GM13977 (cell line): ENCODE measurements at regions not wholly inside any gene's neighbourhood (a gene's known extent, or its start where the extent isn't known, plus 50 kb on each side); places are given as distances from the start of the nearest gene placed in this dataset.

Source experiments
- DNase-seq: peaks from one replicate; pipeline ENCODE4 v3.0.0; 2012; ENCODE audit warnings: low spot score
- in situ Hi-C: fragments of 300-500 bp; cut with MboI; formaldehyde crosslinking; loops from one replicate; pipeline ENCODE4 v1.12.0; 2022; ENCODE audit warnings: low sequenced_read_pairs, low pct_unique_long_range_greater_than_20kb, mixed read lengths, inconsistent platforms; ENCODE audit not compliant: unreplicated experiment
- TF ChIP-seq, protein P1 (sequence below): IDR thresholded peaks from 2 replicates; pipeline ENCODE4 v1.5.1; 2012; ENCODE audit warnings: mild to moderate bottlenecking, control low read depth; ENCODE audit not compliant: insufficient read depth; ENCODE audit errors: extremely low read depth, missing control alignments

GRCh38 chr16:65843941-65844340 lies 522.5 kb upstream of the CDH5 start:
- TF ChIP-seq, protein P1, sequence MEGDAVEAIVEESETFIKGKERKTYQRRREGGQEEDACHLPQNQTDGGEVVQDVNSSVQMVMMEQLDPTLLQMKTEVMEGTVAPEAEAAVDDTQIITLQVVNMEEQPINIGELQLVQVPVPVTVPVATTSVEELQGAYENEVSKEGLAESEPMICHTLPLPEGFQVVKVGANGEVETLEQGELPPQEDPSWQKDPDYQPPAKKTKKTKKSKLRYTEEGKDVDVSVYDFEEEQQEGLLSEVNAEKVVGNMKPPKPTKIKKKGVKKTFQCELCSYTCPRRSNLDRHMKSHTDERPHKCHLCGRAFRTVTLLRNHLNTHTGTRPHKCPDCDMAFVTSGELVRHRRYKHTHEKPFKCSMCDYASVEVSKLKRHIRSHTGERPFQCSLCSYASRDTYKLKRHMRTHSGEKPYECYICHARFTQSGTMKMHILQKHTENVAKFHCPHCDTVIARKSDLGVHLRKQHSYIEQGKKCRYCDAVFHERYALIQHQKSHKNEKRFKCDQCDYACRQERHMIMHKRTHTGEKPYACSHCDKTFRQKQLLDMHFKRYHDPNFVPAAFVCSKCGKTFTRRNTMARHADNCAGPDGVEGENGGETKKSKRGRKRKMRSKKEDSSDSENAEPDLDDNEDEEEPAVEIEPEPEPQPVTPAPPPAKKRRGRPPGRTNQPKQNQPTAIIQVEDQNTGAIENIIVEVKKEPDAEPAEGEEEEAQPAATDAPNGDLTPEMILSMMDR = no peak
- in situ Hi-C loops = no loop called here
- no peak for DNase-seq

DNA sequence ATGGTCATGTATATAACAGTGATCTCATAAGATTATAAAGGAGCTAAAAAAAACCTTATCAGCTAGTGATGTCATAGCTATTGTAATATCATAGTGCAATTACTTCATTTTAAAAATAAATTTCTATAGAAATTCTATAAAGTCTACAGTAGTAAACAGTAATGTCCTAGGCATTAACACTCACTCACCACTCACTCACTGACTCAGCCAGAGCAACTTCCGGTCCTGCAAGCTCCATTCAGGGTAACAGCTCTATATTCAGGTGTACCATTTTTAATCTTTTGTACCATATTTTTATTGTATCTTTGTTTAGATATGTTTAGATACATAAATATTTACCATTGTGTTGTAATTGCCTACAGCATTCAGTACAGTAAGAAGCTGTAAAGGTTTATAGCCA lies 524.4 kb upstream of the CDH5 start:
- TF ChIP-seq, protein P1 = no peak

GRCh38 chr16:65838001-65838400 lies 528.5 kb upstream of the CDH5 start:
- in situ Hi-C loops = no loop called here
- TF ChIP-seq, protein P1 = no peak
- DNase-seq = no peak

More for the DNA sequence above, 524.4 kb upstream of the CDH5 start:
- no peak for DNase-seq
- in situ Hi-C loops = no loop called here

DNA sequence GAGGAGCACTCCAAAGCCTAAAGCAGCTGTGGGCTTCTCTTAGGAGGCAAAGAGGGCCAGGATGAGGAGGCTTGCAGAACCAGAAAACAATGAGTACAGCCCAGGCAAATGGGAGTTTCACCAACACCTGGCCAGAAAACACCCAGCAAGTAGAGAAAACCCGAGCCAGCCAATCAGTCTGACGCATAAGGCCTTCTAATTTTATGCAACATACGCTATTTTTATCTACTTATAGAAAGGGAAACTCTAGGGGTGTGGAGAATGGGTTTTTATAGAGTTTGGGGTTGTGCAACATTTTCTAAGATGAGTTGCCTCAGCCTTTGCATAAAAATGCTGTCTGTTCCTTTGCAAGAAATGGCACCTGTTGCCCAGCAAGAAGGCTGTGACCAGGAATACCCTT lies 529.0 kb upstream of the CDH5 start:
- no peak for DNase-seq
- TF ChIP-seq, protein P1 = no peak
- in situ Hi-C loops = no loop called here

DNA sequence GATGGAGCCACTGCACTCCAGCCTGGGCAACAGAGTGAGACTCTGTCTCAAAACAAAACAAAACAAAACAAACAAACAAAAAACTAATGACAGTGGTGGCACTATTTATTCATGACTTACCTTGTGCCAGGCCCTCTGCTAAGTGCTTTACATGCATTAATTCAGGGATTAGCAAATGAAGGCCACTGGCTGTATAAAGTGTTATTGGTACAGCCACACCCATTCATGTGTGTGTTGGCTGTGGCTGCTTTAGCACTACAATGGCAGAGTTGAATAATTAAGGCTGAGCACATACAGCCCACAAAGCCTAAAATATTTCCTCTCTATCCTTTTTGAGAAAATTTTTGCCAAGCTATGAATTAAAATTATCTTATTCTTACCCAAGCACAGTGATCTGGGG lies 531.8 kb upstream of the CDH5 start:
- in situ Hi-C loops = no loop called here
- TF ChIP-seq, protein P1 = no peak
- DNase-seq = no peak

- TF ChIP-seq, protein P1 = no peak
- no peak for DNase-seq
- in situ Hi-C loops = no loop called here
These were observed 533.2 kb upstream of the CDH5 start for GRCh38 chr16:65833171-65833871.
